ENCODE measurements at regions not wholly inside any gene's neighbourhood (a gene's known extent, or its start where the extent isn't known, plus 50 kb on each side); places are given as distances from the start of the nearest gene placed in this dataset.

DNA sequence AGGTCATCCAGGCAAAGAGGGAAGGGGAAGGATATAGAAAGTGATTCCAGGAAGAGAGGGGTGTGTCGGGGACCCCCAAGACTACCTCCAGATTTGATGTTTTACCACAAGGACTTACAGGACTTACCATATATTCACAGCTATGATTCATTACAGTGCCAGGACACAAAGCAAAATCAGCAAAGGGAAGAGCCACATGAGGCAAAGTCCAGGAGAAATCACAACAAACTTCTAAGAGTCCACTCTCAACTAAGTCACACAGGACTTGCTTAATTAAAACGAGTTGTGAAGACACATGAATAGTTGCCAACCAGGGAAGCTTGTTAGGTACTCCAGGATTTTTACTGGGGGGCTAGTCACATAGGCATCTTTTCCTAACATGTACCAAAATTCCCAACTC lies 217.3 kb downstream of the TTLL7 start:
- H3K9me3 ChIP-seq, result no peaks in the 10 kb centered on the region
- TF ChIP-seq POLR2A (IDR thresholded peaks at IDR 0.05), result no peak
- TF ChIP-seq, protein P1, sequence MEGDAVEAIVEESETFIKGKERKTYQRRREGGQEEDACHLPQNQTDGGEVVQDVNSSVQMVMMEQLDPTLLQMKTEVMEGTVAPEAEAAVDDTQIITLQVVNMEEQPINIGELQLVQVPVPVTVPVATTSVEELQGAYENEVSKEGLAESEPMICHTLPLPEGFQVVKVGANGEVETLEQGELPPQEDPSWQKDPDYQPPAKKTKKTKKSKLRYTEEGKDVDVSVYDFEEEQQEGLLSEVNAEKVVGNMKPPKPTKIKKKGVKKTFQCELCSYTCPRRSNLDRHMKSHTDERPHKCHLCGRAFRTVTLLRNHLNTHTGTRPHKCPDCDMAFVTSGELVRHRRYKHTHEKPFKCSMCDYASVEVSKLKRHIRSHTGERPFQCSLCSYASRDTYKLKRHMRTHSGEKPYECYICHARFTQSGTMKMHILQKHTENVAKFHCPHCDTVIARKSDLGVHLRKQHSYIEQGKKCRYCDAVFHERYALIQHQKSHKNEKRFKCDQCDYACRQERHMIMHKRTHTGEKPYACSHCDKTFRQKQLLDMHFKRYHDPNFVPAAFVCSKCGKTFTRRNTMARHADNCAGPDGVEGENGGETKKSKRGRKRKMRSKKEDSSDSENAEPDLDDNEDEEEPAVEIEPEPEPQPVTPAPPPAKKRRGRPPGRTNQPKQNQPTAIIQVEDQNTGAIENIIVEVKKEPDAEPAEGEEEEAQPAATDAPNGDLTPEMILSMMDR (IDR thresholded peaks at IDR 0.05), result no peak
- no peak for DNase-seq
- H3K27me3 ChIP-seq, result no peaks in the 10 kb centered on the region
- H3K4me1 ChIP-seq, result no peaks in the 10 kb centered on the region
- H3K36me3 ChIP-seq, result no peaks in the 10 kb centered on the region
- H3K4me3 ChIP-seq, result no peak overlapping the region
- H3K27ac ChIP-seq, result no peak overlapping the region

DNA sequence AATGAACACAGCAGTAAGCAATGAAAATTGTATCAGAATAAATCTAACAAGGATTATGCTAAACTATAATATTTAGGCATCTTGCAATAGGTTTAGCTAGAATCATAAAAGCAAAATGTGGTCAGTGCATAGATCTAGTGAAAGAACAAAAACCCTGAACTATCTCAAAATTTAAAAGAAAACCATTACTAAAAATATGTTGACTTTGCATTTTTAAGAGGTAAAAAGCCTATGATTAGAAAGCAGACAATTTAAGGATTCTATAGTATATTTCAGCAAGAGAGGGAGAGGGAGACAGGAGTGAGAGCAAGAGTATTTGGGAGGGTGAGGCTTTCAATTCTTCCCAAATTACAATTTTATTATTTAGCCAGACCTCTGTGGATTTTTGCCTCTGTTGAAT lies 219.4 kb downstream of the TTLL7 start:
- TF ChIP-seq, protein P1 (IDR thresholded peaks at IDR 0.05), result no peak
- TF ChIP-seq POLR2A (IDR thresholded peaks at IDR 0.05), result no peak
- no peak for DNase-seq
- Histone ChIP-seq H3K4me1 (no peaks in the 10 kb centered on the region), H3K4me3 (no peak overlapping the region), H3K36me3 (no peaks in the 10 kb centered on the region), H3K27ac (no peak overlapping the region), H3K9me3 (no peaks in the 10 kb centered on the region), H3K27me3 (no peaks in the 10 kb centered on the region)

DNA sequence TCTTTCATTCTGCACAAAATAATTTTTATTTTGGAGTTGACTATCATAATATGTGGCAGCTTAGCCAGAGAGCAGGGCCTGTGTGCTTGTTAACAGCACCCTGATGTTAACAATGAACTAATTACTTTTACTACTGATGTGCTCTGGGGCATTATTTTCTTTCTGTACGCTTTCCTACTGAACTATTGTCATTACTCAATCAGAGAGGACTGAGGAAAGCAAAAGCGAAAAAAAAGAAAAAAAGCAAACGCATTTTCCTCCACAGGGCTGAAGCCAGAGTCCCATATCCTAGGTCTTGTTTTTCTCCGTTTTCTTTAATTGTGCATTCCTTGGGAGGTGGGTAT lies 221.2 kb downstream of the TTLL7 start:
- H3K27ac ChIP-seq, result no peak overlapping the region
- no peak for TF ChIP-seq POLR2A (IDR thresholded peaks at IDR 0.05)
- TF ChIP-seq, protein P1 (IDR thresholded peaks at IDR 0.05), result no peak
- no peak for DNase-seq

DNA sequence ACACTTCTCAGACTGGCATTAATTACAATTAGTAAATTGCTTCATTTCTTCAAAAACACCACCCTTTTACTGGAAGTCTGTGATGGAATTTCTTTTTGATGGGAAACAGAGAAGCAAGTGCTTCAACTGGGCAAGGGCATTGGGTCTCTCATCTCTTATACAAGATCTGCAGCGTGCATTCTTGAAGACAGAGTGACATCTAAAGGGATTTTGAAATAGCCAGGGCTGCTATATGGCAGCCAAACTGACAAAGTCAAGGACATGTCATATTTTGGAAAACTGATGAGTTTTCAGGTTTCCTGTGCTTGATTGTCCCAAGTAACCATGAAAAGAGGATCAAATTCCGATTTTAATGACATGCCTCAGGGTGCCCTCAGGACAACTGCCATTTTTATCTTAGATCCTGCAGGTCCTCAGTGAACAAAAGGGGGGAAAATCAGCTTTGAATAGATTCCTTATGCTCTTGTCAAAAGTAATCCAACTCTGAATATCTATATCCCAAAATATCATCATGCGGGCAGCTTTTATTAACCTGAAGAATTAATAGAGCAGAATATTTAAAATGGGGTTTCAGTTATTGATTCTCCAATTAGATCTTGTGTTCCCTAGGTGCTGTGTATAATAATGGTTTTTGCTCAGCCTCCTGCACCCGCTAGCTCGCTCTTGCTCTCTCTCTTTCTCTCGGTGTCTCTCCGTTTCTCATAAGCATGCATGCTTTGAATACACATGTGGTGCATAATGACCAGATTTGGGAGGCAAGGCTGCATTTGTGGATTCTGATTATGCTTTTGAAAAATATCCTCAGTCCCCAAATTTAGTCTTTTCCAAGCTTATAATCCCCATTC lies 221.8 kb downstream of the TTLL7 start:
- TF ChIP-seq, protein P1 (IDR thresholded peaks at IDR 0.05), result no peak
- TF ChIP-seq POLR2A (IDR thresholded peaks at IDR 0.05), result no peak
- no peaks in the 10 kb centered on the region for H3K36me3 ChIP-seq
- no peak overlapping the region for H3K4me3 ChIP-seq
- DNase-seq, result no peak
- no peaks in the 10 kb centered on the region for H3K27me3 ChIP-seq
- no peaks in the 10 kb centered on the region for H3K9me3 ChIP-seq
- H3K4me1 ChIP-seq, result no peaks in the 10 kb centered on the region
- no peak overlapping the region for H3K27ac ChIP-seq

More for the DNA sequence above, 221.2 kb downstream of the TTLL7 start:
- Histone ChIP-seq H3K4me1 (no peaks in the 10 kb centered on the region), H3K36me3 (no peaks in the 10 kb centered on the region), H3K27me3 (no peaks in the 10 kb centered on the region), H3K9me3 (no peaks in the 10 kb centered on the region), H3K4me3 (no peak overlapping the region)

DNA sequence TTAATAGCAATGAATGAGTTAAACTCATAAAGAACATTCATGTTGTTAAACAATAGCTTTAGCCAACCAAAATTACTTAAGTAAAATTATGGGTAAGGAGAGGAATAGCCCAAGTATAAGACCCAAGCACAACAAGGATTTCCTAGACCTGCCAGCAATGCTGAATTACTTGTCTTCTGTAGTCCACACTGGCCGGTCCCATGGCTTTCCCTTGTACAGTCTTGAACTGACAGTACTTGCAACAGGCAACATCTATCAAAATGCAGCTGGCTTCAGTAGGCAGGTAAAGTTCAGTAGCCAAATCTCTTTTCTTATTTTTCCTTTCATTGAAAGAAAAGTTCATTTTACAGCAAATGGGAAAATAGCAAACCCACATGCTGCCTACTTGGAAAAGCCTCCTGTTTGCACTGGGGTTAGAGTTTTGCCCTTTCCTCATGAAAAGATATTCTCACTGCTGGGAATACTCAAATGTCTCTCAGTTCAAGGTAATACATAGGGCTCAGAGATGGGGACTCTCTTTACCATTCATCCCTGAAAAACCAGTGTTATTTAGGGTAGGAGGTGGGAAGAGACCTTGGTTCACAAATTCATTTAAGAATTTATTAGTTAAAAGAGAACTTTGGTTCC lies 222.8 kb downstream of the TTLL7 start:
- H3K4me3 ChIP-seq, result no peak overlapping the region
- no peak for TF ChIP-seq POLR2A (IDR thresholded peaks at IDR 0.05)
- TF ChIP-seq, protein P1 (IDR thresholded peaks at IDR 0.05), result no peak
- no peaks in the 10 kb centered on the region for H3K4me1 ChIP-seq
- DNase-seq, result no peak
- H3K27ac ChIP-seq, result no peak overlapping the region
- H3K36me3 ChIP-seq, result no peaks in the 10 kb centered on the region
- no peaks in the 10 kb centered on the region for H3K9me3 ChIP-seq
- H3K27me3 ChIP-seq, result no peaks in the 10 kb centered on the region

Measured in Peyer's patch (tissue), 4 donors.